ENCODE measurements at regions not wholly inside any gene's neighbourhood (a gene's known extent, or its start where the extent isn't known, plus 50 kb on each side); places are given as distances from the start of the nearest gene placed in this dataset.

- no peak for DNase-seq
- H3K36me3 ChIP-seq (replicated peaks in 1 of 2; ENCODE audit: control insufficient read depth in 1 of 2, insufficient read depth in 2 of 2, low read length in 1 of 2) = no peaks in the 10 kb centered on the region
- H3F3A ChIP-seq (replicated peaks; ENCODE audit: insufficient read depth) = peaks cover 4% of the 10 kb centered on the region
- H3K4me1 ChIP-seq (ENCODE audit: control insufficient read depth in 1 of 2, insufficient read depth in 2 of 2, low read depth in 1 of 2, low read length in 1 of 2) = no peaks in the 10 kb centered on the region; a peak in 1 of 4 replicates
- no peaks in the 10 kb centered on the region for H3K9me2 ChIP-seq
- CTCF ChIA-PET = interaction anchor here (0.6 kb wide), 1 partner anchor 889 kb away, joined by 3 read pairs; no protein-coding TSS in a partner anchor
- H3K27me3 ChIP-seq (ENCODE audit: insufficient read depth) = no peaks in the 10 kb centered on the region
- H2AFZ ChIP-seq (ENCODE audit: low read depth) = no peak overlapping the region
- H3K4me2 ChIP-seq = no peak overlapping the region
- no peak overlapping the region for H3K9ac ChIP-seq
- POLR2A ChIA-PET = no interaction called here
- no peaks in the 10 kb centered on the region for H4K20me1 ChIP-seq (ENCODE audit: insufficient read depth)
- H3K79me2 ChIP-seq (ENCODE audit: insufficient read depth) = no peaks in the 10 kb centered on the region
- no peak overlapping the region for H3K4me3 ChIP-seq (ENCODE audit: low read depth in 2 of 2, low read length in 1 of 2)
- WGBS (ENCODE audit: low lambda C conversion rate) = 37% methylated on average over 2 of the region's 2 CpGs
- 0 out of 2 replicates have a peak, but pooled peaks cover 5% of the 10 kb centered on the region for H3K9me3 ChIP-seq
- peak overlapping the region in 1 of 2 experiments; percentile 41; a peak in 2 of 4 replicates for H3K27ac ChIP-seq (ENCODE audit: low read depth in 2 of 2, low read length in 1 of 2)
- TF ChIP-seq RFX5 (IDR thresholded peaks at IDR 0.05; ENCODE audit: low read length) = no peak
- peak; percentile 42; the same call in 1 of the 2 replicates for TF ChIP-seq TEAD4 (IDR thresholded peaks at IDR 0.05; ENCODE audit: borderline replicate concordance, insufficient read depth)
- TF ChIP-seq EZH2phosphoT487 (IDR thresholded peaks at IDR 0.05; ENCODE audit: borderline replicate concordance, low read depth) = no peak
- no peak for TF ChIP-seq SIN3A (IDR thresholded peaks at IDR 0.05; ENCODE audit: borderline replicate concordance, low read depth, low read length)
- TF ChIP-seq TAF1 (IDR thresholded peaks at IDR 0.05; ENCODE audit: borderline replicate concordance, low read depth, low read length) = no peak
- no peak for TF ChIP-seq ZBTB33 (IDR thresholded peaks at IDR 0.05; ENCODE audit: borderline replicate concordance, low read depth)
- TF ChIP-seq, protein P1, sequence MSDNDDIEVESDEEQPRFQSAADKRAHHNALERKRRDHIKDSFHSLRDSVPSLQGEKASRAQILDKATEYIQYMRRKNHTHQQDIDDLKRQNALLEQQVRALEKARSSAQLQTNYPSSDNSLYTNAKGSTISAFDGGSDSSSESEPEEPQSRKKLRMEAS (IDR thresholded peaks at IDR 0.05; ENCODE audit: low read depth) = 0 out of 2 replicates have a peak, but pooled peaks have one; percentile 32
- TF ChIP-seq USF1 (IDR thresholded peaks at IDR 0.05; ENCODE audit: borderline replicate concordance, low read depth) = no peak
- peak; percentile 65 for TF ChIP-seq TCF12 (IDR thresholded peaks at IDR 0.05)
- TF ChIP-seq RCOR1 (IDR thresholded peaks at IDR 0.05; ENCODE audit: low read length) = no peak
- no peak for TF ChIP-seq FOXJ3 (CRISPR knock-in tag; IDR thresholded peaks at IDR 0.05)
- TF ChIP-seq IRF3 (IDR thresholded peaks at IDR 0.05; ENCODE audit: low read depth, low read length) = no peak
- TF ChIP-seq MEF2A (IDR thresholded peaks at IDR 0.05; ENCODE audit: borderline replicate concordance, low read depth) = 0 out of 2 replicates have a peak, but pooled peaks have one; percentile 37
- TF ChIP-seq JUND (IDR thresholded peaks at IDR 0.05) = peak; percentile 89
- TF ChIP-seq, protein P2, sequence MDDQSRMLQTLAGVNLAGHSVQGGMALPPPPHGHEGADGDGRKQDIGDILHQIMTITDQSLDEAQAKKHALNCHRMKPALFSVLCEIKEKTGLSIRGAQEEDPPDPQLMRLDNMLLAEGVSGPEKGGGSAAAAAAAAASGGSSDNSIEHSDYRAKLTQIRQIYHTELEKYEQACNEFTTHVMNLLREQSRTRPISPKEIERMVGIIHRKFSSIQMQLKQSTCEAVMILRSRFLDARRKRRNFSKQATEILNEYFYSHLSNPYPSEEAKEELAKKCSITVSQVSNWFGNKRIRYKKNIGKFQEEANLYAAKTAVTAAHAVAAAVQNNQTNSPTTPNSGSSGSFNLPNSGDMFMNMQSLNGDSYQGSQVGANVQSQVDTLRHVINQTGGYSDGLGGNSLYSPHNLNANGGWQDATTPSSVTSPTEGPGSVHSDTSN (IDR thresholded peaks at IDR 0.05) = peak; percentile 41; the same call in 1 of the 2 replicates
- peak; percentile 91 for TF ChIP-seq FOSL2 (IDR thresholded peaks at IDR 0.05; ENCODE audit: borderline replicate concordance, low read depth)
- no peak for TF ChIP-seq POLR2AphosphoS5 (IDR thresholded peaks at IDR 0.05; ENCODE audit: low read depth, low read length)
- TF ChIP-seq REST (IDR thresholded peaks at IDR 0.05; ENCODE audit: low read depth, low read length) = no peak
- TF ChIP-seq, protein P3, sequence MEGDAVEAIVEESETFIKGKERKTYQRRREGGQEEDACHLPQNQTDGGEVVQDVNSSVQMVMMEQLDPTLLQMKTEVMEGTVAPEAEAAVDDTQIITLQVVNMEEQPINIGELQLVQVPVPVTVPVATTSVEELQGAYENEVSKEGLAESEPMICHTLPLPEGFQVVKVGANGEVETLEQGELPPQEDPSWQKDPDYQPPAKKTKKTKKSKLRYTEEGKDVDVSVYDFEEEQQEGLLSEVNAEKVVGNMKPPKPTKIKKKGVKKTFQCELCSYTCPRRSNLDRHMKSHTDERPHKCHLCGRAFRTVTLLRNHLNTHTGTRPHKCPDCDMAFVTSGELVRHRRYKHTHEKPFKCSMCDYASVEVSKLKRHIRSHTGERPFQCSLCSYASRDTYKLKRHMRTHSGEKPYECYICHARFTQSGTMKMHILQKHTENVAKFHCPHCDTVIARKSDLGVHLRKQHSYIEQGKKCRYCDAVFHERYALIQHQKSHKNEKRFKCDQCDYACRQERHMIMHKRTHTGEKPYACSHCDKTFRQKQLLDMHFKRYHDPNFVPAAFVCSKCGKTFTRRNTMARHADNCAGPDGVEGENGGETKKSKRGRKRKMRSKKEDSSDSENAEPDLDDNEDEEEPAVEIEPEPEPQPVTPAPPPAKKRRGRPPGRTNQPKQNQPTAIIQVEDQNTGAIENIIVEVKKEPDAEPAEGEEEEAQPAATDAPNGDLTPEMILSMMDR (IDR thresholded peaks at IDR 0.05) = no peak
- peak in 1 of 2 experiments; percentile 34; a peak in 1 of 4 replicates for TF ChIP-seq EP300 (IDR thresholded peaks at IDR 0.05; ENCODE audit: borderline replicate concordance in 1 of 2, low read depth in 1 of 2, low read length in 1 of 2)
- TF ChIP-seq SMC3 (IDR thresholded peaks at IDR 0.05; ENCODE audit: low read depth, low read length) = no peak
- TF ChIP-seq GABPA (IDR thresholded peaks at IDR 0.05; ENCODE audit: low read depth) = no peak
- TF ChIP-seq NFIC (IDR thresholded peaks at IDR 0.05; ENCODE audit: borderline replicate concordance) = no peak; the same call in 1 of the 2 replicates
Observed at GRCh38 chr1:232127190-232127589, 500.6 kb downstream of the DISC1 start.

Measured in SK-N-SH (cell line).